Mesothelial cell of epicardium (in vitro differentiated cells): ENCODE measurements at regions not wholly inside any gene's neighbourhood (a gene's known extent, or its start where the extent isn't known, plus 50 kb on each side); places are given as distances from the start of the nearest gene placed in this dataset.
"Not testable (repeated sequence)": the region's sequence is repeated elsewhere in the genome, so short reads cannot be mapped to it uniquely, and the experiment has no call there.

ENCODE experiments used
- DNase-seq, 2 experiments: peaks; one replicate each; pipeline ENCODE4 v3.0.0; 2021; ENCODE audit warnings: low spot score in 2 of 2; ENCODE audit not compliant: unreplicated experiment in 2 of 2
- H3K27ac Mint-ChIP-seq: 2 replicates; pipeline ENCODE4 v1.8.0; 2021; ENCODE audit warnings: mixed read lengths
- H3K27me3 Mint-ChIP-seq: 2 replicates; pipeline ENCODE4 v1.8.0; 2021; ENCODE audit warnings: low read depth, mixed read lengths
- H3K36me3 Mint-ChIP-seq: 2 replicates; pipeline ENCODE4 v1.8.0; 2021; ENCODE audit warnings: mixed read lengths
- H3K4me1 Mint-ChIP-seq: 2 replicates; pipeline ENCODE4 v1.8.0; 2021; ENCODE audit warnings: mixed read lengths
- H3K4me3 Mint-ChIP-seq: 2 replicates; pipeline ENCODE4 v1.8.0; 2021; ENCODE audit warnings: mild to moderate bottlenecking, moderate library complexity, mixed read lengths
- H3K9me3 Mint-ChIP-seq: 2 replicates; pipeline ENCODE4 v1.8.0; 2021; ENCODE audit warnings: mixed read lengths
- TF ChIP-seq, protein P1 (sequence below): fragments of 200-600 bp; sonication (generic); IDR thresholded peaks from one replicate; pipeline ENCODE4 v1.5.0; 2021; ENCODE audit warnings: antibody characterized with exemption; ENCODE audit not compliant: unreplicated experiment

- no peaks in the 10 kb centered on the region for H3K36me3 Mint-ChIP-seq
- H3K4me3 Mint-ChIP-seq: no peak overlapping the region
- no peaks in the 10 kb centered on the region for H3K27me3 Mint-ChIP-seq
- H3K27ac Mint-ChIP-seq: no peak overlapping the region
- no peaks in the 10 kb centered on the region for H3K9me3 Mint-ChIP-seq
- no peak for DNase-seq
- TF ChIP-seq, protein P1, sequence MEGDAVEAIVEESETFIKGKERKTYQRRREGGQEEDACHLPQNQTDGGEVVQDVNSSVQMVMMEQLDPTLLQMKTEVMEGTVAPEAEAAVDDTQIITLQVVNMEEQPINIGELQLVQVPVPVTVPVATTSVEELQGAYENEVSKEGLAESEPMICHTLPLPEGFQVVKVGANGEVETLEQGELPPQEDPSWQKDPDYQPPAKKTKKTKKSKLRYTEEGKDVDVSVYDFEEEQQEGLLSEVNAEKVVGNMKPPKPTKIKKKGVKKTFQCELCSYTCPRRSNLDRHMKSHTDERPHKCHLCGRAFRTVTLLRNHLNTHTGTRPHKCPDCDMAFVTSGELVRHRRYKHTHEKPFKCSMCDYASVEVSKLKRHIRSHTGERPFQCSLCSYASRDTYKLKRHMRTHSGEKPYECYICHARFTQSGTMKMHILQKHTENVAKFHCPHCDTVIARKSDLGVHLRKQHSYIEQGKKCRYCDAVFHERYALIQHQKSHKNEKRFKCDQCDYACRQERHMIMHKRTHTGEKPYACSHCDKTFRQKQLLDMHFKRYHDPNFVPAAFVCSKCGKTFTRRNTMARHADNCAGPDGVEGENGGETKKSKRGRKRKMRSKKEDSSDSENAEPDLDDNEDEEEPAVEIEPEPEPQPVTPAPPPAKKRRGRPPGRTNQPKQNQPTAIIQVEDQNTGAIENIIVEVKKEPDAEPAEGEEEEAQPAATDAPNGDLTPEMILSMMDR: no peak
- H3K4me1 Mint-ChIP-seq: no peaks in the 10 kb centered on the region
Observed at GRCh38 chr12:59055204-59055860, 135.0 kb upstream of the LRIG3 start.

DNA sequence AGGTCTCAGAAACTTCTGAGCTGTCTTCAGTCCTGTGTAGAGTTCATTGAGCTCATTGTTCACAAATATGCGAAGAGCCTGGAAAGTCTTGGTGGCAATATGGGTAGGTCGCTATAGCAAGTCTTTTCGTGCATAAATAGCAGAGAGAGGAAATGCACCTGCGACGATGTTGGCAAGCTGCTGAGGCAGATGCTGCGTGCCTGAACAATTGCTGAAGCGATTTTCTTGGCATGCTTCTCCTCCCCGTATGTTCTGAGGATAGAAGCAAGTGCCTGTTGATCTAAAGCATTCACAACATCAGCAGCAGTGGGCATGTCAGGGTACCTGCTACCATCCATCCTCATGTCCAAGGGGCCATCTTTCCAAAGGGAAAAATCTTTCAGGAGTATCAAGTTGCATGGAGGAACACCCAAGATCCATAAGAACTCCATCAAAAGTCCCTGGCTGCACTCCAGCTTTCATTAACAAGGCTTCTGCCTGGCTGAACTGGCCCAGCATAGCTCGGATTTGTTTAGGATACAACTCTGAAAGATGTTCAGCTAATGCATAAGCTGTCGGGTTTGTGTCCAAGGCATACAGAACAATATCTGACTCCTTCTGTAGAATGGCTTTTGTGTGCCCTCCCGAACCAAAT lies 133.1 kb upstream of the LRIG3 start:
- not testable (repeated sequence) for H3K4me1 Mint-ChIP-seq, H3K27me3 Mint-ChIP-seq, H3K36me3 Mint-ChIP-seq, H3K27ac Mint-ChIP-seq, DNase-seq, H3K9me3 Mint-ChIP-seq, H3K4me3 Mint-ChIP-seq

DNA sequence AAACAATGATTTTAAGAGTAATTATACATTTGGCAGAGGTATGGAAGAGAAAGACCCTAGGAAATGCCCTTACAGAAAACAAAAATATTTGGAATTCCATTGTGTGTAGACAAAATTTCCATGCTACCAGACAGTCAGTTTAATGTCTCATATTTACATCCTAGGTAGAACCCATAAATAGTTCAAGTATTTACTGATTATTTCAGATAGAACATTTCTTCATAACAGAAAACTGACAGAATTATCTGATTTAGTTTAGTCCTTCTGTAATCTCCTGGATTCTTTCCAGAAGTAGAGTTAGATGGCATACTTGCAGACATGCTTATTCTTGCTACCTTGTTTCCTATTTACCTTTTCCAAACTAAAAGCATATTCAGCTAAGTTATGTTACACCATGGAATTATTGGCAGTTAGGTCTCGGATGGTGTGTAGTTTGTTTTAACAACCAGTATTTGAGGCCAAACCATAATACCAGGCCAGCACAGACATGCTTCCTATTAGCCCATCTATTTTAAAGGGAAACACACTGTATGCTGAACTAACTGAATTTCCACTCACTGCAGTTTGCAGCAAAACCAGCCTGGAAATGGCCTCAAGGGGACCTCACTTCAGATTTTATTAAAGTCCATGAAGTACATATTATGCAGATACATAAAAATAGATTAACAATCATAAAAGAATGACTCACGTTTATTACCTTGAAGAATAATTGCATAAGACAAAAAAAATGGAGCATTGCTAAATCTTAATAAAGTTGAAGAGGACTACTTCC lies 126.6 kb upstream of the LRIG3 start:
- H3K27ac Mint-ChIP-seq: peak overlapping the region; percentile 58
- H3K9me3 Mint-ChIP-seq: no peaks in the 10 kb centered on the region
- no peak overlapping the region for H3K4me3 Mint-ChIP-seq
- H3K4me1 Mint-ChIP-seq: peaks cover 9% of the 10 kb centered on the region
- no peak for DNase-seq
- TF ChIP-seq, protein P1: no peak
- H3K27me3 Mint-ChIP-seq: no peaks in the 10 kb centered on the region
- no peaks in the 10 kb centered on the region for H3K36me3 Mint-ChIP-seq

DNA sequence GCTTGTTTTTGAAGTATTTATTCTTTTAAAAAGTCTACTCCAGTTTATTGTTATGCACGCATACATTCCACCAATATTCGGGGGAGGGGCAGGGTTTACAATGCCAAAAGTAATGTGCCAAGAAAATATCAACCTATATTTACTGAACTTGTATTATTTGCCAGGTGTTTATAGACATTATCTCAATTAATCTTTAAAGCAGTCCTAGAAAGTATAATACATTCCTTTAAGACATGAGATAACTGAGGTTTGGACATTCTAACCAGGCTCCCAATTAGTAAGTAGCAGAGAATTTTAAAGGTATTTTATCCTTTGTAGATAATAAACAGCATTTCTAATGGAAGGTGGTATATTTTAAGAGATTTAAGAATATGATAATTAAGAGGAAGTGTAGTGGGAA lies 124.5 kb upstream of the LRIG3 start:
- Mint-ChIP-seq H3K9me3 (no peaks in the 10 kb centered on the region), H3K4me3 (no peak overlapping the region), H3K27ac (no peak overlapping the region), H3K27me3 (no peaks in the 10 kb centered on the region), H3K36me3 (no peaks in the 10 kb centered on the region), H3K4me1 (peaks cover 27% of the 10 kb centered on the region)
- TF ChIP-seq, protein P1: no peak
- DNase-seq: no peak

- DNase-seq: no peak
- no peaks in the 10 kb centered on the region for H3K9me3 Mint-ChIP-seq
- peaks cover 22% of the 10 kb centered on the region for H3K4me1 Mint-ChIP-seq
- TF ChIP-seq, protein P1: no peak
- H3K27ac Mint-ChIP-seq: peak overlapping the region; percentile 87
- no peak overlapping the region for H3K4me3 Mint-ChIP-seq
- no peaks in the 10 kb centered on the region for H3K36me3 Mint-ChIP-seq
- H3K27me3 Mint-ChIP-seq: no peaks in the 10 kb centered on the region
Observed at GRCh38 chr12:59041241-59042121, 121.2 kb upstream of the LRIG3 start.
